HTR-8/SVneo (cell line): ENCODE measurements at regions not wholly inside any gene's neighbourhood (a gene's known extent, or its start where the extent isn't known, plus 50 kb on each side); places are given as distances from the start of the nearest gene placed in this dataset.
"Not testable (repeated sequence)": the region's sequence is repeated elsewhere in the genome, so short reads cannot be mapped to it uniquely, and the experiment has no call there.

Experiments
- DNase-seq: peaks from one replicate; pipeline ENCODE4 v3.0.0; 2011; ENCODE audit warnings: low spot score, mixed read lengths; ENCODE audit not compliant: insufficient read length
- FAIRE-seq: peaks from 2 replicates; lab custom pipeline; 2011; peaks lifted over from hg19 to GRCh38; lab: Jason Lieb, UNC

DNA sequence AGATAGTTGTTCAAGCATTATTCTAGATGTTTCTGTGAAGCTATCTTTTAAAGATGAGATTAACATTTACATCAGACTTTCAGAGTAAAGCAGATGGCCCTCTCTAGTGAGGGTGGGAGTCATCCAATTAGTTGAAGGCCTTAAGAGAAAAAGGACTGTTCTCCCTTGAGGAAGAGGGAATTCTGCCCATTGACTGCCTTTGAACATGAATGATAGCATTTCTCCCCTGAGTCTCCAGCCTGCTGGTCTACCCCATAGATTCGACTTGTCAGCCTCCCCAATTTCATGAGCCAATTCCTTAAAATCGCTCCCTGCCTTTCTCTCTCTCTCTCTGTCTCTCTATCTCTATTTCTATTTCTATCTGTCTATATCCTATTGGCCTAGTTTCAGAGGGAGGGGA is 115.5 kb downstream of the EBLN2 start:
- DNase-seq (no peak), FAIRE-seq (no peak)

DNA sequence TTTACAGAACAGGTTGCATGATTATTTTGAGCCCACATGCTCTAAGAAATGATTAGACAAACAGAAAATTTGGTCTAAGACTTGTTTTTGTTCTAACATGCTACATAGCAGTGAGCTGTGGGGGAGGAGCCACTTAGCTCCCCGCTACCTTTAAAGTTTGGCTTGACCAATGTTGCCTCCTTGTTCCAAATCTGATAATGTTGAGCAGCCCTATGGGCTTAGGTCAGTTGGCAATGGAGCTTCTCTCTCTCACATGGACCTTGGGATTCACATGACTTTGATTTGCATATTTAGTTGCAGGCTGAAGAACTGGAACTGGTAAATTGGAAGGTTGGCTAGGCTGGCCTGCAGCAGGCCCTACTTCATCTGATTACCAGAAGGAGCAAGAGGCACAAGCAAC is 116.4 kb downstream of the EBLN2 start:
- DNase-seq (no peak), FAIRE-seq (no peak)

DNA sequence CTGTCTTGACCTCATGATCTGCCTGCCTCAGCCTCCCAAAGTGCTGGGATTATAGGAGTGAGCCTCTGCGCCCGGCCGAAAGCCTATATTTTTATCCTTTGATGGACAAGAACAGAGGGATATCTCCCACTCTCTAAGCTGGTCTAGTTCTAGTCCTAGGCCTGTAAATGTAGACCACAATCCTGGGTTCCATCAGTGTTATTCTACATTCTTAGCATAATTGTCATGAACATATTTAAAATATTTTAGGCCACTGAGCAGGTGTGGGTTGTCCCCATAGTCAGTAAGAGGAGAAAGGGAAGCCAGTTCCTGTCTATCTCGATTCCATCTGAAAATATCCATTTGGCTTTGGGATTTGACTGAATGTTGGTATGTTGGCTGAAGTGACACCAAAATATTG is 118.1 kb downstream of the EBLN2 start:
- DNase-seq: no peak
- no peak for FAIRE-seq

DNA sequence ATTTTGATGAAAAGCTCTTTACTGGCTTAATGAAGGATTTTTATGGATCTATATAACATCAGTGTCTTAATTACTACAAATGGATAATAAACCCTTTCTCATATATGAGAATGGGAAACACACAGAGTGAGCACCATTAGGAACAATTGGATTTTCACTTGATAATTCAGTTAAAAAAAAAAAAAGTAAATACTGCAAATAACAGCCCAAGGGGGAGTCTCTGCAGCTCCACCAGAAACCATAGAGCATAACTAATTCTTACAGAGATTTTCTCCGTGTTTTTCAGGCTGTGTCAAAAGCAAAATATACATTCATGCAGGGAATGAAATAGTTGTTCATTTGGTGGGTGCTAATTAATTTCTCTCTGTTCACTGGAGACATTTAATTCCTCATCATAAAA is 125.3 kb downstream of the EBLN2 start:
- FAIRE-seq (no peak), DNase-seq (no peak)

DNA sequence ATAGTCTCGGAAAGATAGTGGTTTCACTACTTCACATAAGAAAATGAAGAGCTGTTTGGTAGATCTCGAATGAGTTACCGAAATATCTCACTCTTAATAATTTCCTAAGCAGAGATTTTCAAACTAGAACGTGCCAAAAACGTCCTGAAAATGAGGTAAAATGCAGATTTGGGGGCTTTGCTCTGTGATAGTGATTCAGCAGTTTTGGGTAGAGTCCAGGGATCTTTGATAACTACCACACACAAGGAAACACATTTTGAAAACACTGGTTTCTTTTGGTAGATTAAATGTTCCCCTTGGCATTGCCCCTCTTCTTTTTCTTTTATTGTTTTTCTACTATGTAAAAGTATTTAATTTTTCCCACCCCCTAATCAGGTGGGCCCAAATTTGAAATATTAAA is 125.9 kb downstream of the EBLN2 start:
- DNase-seq (no peak), FAIRE-seq (no peak)

DNA sequence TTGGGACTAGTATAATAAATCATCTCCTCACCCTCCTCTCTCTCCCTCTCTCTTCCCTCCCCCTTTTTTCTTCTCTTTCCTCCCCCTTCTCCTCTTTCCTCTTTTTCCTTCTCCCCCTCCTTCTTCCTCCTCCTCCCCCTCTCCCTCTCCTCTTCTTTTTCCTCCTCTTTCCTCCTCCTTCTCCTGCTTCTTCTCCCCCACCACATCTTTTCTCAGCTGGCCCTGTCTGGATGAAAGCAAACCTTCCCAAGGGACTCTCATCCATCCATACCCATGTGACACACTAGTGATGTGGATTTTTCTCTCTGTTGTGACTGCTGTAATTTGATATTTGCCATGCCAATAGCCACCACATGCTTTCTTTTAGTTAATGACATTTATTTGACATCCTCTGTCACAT is 127.2 kb downstream of the EBLN2 start:
- DNase-seq (no peak), FAIRE-seq (no peak)

DNA sequence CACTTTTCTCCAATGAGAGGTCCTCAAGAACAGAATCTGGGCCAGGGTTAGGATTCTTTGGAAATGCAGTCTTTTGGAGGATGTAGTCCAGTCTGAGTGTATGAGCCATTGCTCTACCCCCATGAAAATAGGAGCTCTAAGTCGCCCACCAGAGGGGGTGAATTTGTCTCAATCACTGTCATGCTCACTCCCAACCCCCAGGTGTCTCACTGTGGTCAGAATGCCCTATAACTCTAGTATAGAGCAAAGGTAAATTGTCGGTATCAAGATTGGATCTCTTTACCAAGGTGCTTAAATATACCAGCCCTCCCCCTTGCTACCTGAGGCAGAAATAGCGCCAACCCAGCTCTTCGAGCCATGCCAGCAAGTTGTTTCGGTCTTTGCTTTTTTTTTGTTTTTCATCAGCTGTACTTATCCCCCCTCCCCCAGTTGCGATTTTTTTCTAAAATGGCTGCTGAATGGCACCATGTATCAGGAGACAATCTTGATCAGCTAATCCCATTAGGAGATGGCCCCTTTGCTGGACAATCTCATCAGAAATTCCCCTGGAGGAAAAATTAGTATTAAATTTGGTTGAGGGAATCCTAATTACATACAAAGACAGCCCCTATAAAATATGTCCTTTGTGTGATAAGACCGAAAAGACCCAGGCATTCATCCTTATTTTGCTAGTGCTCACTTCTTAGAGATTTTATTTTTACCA is 130.7 kb downstream of the EBLN2 start:
- DNase-seq (no peak), FAIRE-seq (no peak)

DNA sequence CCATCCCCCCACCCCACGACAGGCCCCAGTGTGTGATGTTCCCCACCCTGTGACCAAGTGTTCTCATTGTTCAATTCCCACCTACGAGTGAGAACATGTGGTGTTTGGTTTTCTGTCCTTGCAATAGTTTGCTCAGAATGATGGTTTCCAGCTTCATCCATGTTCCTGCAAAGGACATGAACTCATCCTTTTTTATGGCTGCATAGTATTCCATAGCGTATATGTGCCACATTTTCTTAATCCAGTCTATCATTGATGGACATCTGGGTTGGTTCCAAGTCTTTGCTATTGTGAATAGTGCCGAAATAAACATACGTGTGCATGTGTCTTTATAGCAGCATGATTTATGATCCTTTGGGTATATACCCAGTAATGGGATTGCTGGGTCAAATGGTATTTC is 132.5 kb downstream of the EBLN2 start:
- not testable (repeated sequence) for FAIRE-seq, DNase-seq

DNA sequence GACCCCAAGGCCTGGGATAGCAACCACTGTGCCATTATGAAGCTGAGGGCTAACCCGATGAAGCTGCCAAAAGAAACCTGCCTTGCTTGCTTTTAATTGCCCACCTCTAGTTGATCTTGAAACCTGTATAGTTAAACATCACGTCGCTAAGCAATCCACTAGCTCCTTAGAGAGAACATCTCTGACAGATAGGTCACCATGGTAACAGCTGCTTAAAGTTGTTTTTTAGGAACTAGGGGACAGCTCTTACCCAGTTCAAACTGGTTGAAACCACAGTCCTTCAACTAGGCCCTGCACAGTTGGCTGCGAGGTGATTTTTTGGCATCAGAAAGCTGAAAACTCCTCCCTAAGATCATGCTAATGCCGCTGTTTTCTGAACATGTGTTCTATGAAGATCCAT is 135.7 kb downstream of the EBLN2 start:
- FAIRE-seq: no peak
- DNase-seq: no peak

DNA sequence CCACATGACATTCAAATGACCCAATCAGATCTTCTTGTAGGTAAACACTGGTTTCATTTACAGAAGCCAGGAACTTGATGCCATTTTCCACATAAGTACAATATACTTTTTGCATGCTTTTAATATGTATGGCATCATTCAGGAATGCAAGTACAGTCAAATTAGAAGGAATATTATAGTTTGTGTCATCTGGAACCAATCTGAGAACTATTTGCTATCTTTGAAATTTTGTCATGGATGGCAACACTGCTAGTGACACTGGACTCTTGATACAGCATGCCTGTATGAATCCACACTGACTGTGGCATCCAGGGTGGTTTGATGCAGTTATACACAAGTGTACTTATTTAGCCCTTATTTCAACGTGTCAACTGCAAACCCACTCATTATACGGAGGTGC is 141.6 kb downstream of the EBLN2 start:
- no peak for DNase-seq
- FAIRE-seq: no peak

DNA sequence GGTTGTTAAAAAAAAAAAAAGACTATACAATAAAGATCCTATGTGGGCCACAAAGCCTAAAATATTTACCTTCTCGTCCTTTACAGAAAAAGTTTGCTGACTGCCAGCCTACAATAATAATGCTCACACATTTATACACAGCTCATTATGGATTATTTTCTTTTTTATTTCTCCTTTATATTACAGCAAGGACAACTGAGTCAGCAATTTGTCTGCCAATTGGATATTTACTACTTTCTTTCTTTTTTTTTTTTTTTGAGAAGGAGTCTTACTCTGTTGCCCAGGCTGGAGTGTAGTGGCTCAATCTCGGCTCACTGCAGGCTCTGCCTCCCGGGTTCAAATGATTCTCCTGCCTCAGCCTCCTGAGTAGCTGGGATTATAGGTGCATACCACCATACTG is 142.2 kb downstream of the EBLN2 start:
- no peak for FAIRE-seq
- no peak for DNase-seq

DNA sequence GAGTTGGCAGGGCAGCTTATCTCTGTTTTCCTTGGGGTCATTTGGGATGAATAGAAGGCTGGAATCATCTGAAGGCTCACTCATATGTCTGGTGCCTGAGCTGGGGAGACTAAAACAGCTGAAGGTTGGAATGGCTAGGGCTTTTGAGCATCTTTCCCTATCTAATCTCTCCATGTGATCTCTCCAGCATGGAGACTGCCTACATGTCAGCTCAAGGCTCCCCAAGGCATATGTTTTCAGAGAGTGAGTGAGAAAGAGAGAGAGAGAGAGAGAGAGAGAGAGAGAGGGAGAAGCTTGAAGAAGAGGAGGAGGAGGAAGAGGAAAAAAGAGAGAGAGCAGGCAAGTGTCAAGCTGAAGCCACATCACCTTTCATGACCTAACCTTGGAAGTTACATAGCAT is 143.4 kb downstream of the EBLN2 start:
- FAIRE-seq: no peak
- DNase-seq: no peak

DNA sequence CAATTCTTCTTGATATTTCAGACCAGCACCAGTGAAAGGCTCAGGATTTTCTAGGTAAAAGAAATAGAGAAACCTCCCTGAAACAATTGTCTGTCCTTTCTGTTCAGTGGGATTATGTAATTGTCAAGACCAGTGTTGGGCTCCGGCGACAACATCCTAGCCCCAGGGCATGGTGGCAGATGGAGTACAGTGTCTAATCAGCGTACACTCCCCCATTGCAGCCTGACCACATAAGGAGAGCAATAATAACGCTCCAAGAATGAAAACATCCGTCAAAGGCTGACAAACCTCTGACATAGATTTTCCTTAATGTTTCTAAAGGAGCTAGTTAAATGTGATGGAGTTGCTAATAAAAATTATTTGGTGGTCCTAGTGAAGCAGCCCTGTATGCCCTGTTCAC is 144.6 kb downstream of the EBLN2 start:
- no peak for DNase-seq
- no peak for FAIRE-seq

DNA sequence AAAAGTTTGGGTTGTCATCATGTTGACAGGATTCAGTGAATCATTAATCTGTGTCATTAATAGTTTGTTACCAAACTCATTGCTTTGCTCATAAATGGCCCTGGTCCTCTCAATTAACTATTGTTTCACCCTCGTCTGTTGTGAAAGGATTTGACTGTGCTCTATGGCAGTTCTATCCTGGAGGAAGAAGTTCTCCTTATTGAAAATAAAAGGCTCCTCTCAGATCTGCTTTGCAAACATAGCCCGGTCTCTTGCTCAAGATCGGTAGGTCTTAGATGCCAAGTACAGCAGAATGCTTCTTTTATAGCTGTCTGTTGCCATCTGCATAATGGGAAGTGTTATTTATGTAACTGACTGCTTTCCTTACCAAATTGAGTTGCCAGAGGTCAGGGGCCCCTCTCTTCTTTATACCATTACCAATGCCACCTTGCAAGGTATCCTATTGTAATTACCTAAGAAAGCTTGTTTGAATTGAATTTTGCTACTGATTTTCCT is 146.5 kb downstream of the EBLN2 start:
- no peak for DNase-seq
- FAIRE-seq: no peak

DNA sequence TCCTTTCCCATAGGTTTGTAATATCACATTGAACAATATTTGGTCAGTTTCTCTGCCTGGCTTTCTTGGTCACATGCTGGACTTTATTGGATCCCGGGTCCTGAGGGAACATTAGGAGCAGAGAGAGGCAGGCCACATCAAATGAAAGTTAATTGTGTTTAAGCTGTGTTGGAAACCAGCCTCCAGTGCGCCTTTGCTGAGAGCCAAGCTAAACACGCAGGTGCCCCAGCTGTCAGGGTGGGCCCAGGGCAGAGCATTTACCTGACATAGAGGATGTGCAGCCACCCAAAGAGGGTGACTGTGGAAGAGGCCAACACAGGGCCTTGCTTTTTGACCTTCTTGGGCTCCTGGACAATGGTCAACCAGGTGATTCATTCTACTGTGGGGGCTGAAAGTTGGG is 149.3 kb downstream of the EBLN2 start:
- FAIRE-seq (no peak), DNase-seq (no peak)

DNA sequence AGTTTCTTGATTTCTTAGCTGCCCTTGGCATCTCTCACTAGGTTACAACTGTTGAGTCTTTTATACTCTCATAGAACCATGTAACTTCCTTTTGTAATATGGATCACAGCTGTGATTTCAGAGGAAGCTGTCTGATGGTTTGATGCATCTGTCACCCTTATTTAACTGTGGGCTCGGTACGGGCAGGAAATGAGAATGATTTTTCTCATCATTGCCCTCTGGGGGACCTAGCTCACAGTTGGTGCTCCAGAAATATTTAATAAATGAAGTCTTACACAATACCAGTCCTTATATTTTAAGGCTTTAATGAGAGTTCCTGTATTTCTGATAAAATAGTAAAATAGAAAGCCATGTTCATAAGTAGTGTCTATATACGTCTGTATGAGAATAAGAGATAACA is 151.2 kb downstream of the EBLN2 start:
- no peak for FAIRE-seq
- no peak for DNase-seq

DNA sequence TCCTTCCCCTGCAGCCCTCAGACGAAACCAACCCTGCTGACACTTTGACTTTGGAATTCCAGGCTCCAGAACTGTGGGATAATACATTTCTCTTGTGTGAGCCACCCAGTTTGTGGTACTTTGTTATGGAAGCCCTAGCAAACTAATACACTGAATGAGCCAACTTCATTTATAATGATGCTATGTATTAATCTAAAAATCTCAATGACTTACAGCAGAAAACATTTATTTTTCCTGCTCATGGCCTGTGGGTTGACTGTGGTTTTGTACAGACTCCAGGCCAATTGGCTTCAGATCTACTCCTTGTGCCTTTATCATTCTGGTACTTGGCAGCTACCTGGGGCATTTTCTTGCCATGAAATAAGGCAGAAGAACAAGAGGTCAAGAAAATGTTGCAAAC is 152.4 kb downstream of the EBLN2 start:
- no peak for DNase-seq
- no peak for FAIRE-seq

DNA sequence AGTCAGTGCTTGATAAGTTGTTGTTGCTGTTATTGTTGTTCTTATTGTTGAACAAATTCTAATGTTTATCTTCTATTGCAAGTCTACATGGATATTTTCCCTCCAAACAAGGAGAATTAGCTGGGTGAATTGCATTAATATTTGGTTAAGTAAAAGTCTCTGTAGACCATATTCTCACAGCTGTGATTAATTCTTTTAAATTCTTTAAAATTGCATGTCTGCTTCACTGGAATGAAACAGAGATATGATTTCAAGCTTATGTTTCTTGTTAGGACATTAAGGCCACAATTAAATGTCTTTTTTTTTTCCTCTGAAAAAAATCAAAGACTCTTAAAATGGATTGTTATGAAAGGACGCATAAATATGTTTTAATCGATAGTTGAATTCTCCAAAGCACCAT is 153.4 kb downstream of the EBLN2 start:
- DNase-seq: no peak
- FAIRE-seq: no peak

DNA sequence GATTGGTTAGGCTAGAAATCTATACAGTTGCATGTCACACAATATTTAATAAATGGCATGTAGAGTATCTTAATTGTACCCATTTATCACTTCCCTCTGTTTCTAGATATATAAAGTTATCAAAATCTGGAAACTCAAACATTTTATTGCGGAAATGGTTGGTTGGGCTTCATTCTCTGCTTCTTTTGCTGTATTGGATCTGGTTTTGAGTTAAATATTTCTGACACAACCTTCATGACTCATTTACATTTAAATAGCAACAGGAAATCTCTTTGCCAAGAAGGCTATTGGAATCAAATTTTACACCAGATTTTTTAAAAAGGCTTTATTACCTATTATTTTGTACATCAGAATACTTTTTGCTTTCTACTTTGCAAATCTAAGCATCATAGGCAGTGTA is 153.8 kb downstream of the EBLN2 start:
- DNase-seq (no peak), FAIRE-seq (no peak)

DNA sequence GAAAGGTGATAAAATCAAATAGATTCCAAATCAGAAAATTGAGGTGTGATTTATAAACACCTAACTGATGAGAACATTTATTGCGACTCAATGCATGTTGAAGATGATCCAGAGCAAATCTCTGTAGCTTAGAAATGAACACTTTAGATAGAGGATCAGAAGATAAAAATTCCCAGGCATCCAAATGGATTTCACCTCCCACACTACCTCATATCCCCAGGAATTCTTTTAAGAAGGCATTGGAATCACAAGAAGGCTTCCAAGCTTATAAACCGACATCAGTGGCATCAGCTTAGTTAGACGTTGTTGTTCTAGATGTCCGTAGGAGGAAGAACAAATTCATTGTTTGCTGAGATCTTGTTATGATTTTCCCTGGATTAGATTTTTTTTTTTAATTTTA is 154.4 kb downstream of the EBLN2 start:
- no peak for DNase-seq
- FAIRE-seq: no peak

DNA sequence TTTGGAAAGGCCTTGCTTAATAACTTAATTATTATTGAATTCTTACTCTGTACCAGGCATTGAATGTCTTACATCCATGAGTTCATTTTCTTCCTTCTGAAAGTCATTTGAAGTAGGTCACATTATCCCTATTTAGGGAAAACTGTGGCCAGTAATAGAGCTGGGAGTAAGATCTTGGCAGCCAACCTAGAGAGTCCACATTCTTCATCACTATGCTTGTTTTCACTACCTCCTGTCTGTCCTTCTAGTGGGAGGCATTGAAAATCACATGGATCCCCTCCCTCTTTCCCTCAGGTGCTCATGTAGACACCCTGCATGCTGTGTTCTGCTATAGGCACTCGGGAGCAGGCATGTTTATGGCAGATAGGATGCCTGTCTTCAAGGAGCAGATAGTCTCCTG is 154.9 kb downstream of the EBLN2 start:
- DNase-seq (no peak), FAIRE-seq (no peak)

DNA sequence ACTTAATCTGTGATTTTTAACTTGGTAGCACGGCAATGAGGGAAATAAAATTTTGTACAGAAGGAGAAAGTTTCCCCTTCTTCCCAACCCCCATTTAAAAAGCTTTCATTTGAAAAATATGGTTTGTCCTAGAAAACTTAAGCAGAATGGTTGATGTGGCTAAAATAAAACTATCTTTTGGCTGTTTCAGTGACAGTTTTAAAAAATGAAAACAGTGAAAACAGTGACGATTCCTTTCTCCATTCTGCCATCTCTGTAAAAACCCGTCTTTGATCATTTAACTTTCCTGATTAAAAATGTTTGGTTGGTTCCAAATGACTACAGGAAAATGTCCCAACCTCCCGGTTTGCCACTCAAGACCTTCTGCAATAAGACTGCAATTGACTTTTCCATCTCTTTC is 160.7 kb downstream of the EBLN2 start:
- DNase-seq: no peak
- no peak for FAIRE-seq
